WTC11 (cell line): ENCODE measurements at regions not wholly inside any gene's neighbourhood (a gene's known extent, or its start where the extent isn't known, plus 50 kb on each side); places are given as distances from the start of the nearest gene placed in this dataset.

Source experiments
- ATAC-seq: fragments of 200-7000 bp; cut with Tn5 transposase; 2 replicates; pipeline ENCODE4 v1.10.0; 2021; ENCODE audit warnings: mild to moderate bottlenecking, moderate library complexity
- CTCF ChIA-PET: fragments of 300-600 bp; sonication (Branson Sonifier 250); formaldehyde crosslinking; loops from one replicate; lab custom pipeline; 2021; ENCODE audit warnings: antibody characterized with exemption; lab: Charles Lee
- POLR2A ChIA-PET: fragments of 350-600 bp; sonication (Branson Sonifier 250); formaldehyde crosslinking; loops from one replicate; lab custom pipeline; 2021; ENCODE audit warnings: antibody characterized with exemption; lab: Charles Lee
- DNase-seq: peaks from one replicate; pipeline ENCODE4 v3.0.0; 2021; ENCODE audit warnings: low spot score
- H3K27ac Mint-ChIP-seq: 2 replicates; pipeline ENCODE4 v1.8.0; 2021; ENCODE audit warnings: mixed read lengths
- H3K27me3 Mint-ChIP-seq: 2 replicates; pipeline ENCODE4 v1.8.0; 2021; ENCODE audit warnings: low read depth, mild to moderate bottlenecking, moderate library complexity, mixed read lengths
- H3K36me3 Mint-ChIP-seq: 2 replicates; pipeline ENCODE4 v1.8.0; 2021; ENCODE audit warnings: mixed read lengths
- H3K4me1 Mint-ChIP-seq: 2 replicates; pipeline ENCODE4 v1.8.0; 2022; ENCODE audit warnings: mixed read lengths
- H3K4me3 Mint-ChIP-seq: 2 replicates; pipeline ENCODE4 v1.8.0; 2021; ENCODE audit warnings: mild to moderate bottlenecking, moderate library complexity, mixed read lengths
- H3K9me3 Mint-ChIP-seq: 2 replicates; pipeline ENCODE4 v1.8.0; 2021; ENCODE audit warnings: mixed read lengths
- AR ChIP-seq: fragments of 250-450 bp; sonication (Bioruptor Pico); IDR thresholded peaks from 2 replicates; pipeline ENCODE4 v1.9.0; 2021; ENCODE audit warnings: mild to moderate bottlenecking
- ATF1 ChIP-seq: sonication (generic); formaldehyde crosslinking; IDR thresholded peaks from 2 replicates; pipeline ENCODE4 v1.8.1; 2023; ENCODE audit warnings: mild to moderate bottlenecking, moderate library complexity, missing genetic modification reagents
- ATF6 ChIP-seq: sonication (generic); formaldehyde crosslinking; IDR thresholded peaks from 2 replicates; pipeline ENCODE4 v1.8.1; 2023; ENCODE audit warnings: mild to moderate bottlenecking, missing genetic modification reagents
- CDX4 ChIP-seq: fragments of 250-450 bp; sonication (Bioruptor Pico); IDR thresholded peaks from 2 replicates; pipeline ENCODE4 v1.9.0; 2021; ENCODE audit warnings: moderate library complexity, mild to moderate bottlenecking, inconsistent platforms, borderline replicate concordance
- CTCF ChIP-seq: fragments of 200-600 bp; IDR thresholded peaks from 2 replicates; pipeline ENCODE4 v1.8.0; 2022; ENCODE audit warnings: antibody characterized with exemption
- E2F1 ChIP-seq: sonication (generic); formaldehyde crosslinking; IDR thresholded peaks from 2 replicates; pipeline ENCODE4 v1.8.0; 2022; ENCODE audit warnings: mild to moderate bottlenecking, missing genetic modification reagents
- FOXJ3 ChIP-seq: sonication (generic); formaldehyde crosslinking; IDR thresholded peaks from 2 replicates; pipeline ENCODE4 v1.9.0; 2021; ENCODE audit warnings: missing genetic modification reagents, mild to moderate bottlenecking, borderline replicate concordance
- IRF2 ChIP-seq: sonication (generic); formaldehyde crosslinking; IDR thresholded peaks from 2 replicates; pipeline ENCODE4 v1.8.0; 2022; ENCODE audit warnings: low read depth, missing genetic modification reagents, borderline replicate concordance
- JUN ChIP-seq: sonication (generic); formaldehyde crosslinking; IDR thresholded peaks from 2 replicates; pipeline ENCODE4 v1.8.0; 2023; ENCODE audit warnings: mild to moderate bottlenecking, missing genetic modification reagents
- MAX ChIP-seq: sonication (generic); formaldehyde crosslinking; IDR thresholded peaks from 2 replicates; pipeline ENCODE4 v1.8.0; 2022; ENCODE audit warnings: mild to moderate bottlenecking, missing genetic modification reagents
- MXD4 ChIP-seq: fragments of 250-450 bp; sonication (Bioruptor Pico); IDR thresholded peaks from 2 replicates; pipeline ENCODE4 v1.8.0; 2021; ENCODE audit warnings: mild to moderate bottlenecking, moderate library complexity, borderline replicate concordance
- MYBL2 ChIP-seq: sonication (generic); formaldehyde crosslinking; IDR thresholded peaks from 2 replicates; pipeline ENCODE4 v1.8.1; 2023; ENCODE audit warnings: mild to moderate bottlenecking, moderate library complexity, missing genetic modification reagents
- SMAD4 ChIP-seq: sonication (generic); formaldehyde crosslinking; IDR thresholded peaks from 2 replicates; pipeline ENCODE4 v1.8.0; 2022; ENCODE audit warnings: mild to moderate bottlenecking, missing genetic modification reagents
- STAT6 ChIP-seq: sonication (generic); formaldehyde crosslinking; conservative IDR thresholded peaks from 2 replicates; pipeline ENCODE4 v1.8.1; 2023; ENCODE audit warnings: mild to moderate bottlenecking, low read depth, missing genetic modification reagents, moderate library complexity
- ZNF281 ChIP-seq: sonication (generic); formaldehyde crosslinking; IDR thresholded peaks from 2 replicates; pipeline ENCODE4 v1.8.0; 2023; ENCODE audit warnings: mild to moderate bottlenecking, missing genetic modification reagents
- ZNF416 ChIP-seq: fragments of 250-450 bp; sonication (Bioruptor Pico); IDR thresholded peaks from 2 replicates; pipeline ENCODE4 v1.9.0; 2021; ENCODE audit warnings: mild to moderate bottlenecking, inconsistent platforms

- TF ChIP-seq MAX (CRISPR knock-in tag) (no peak), FOXJ3 (no peak), CDX4 (CRISPR knock-in tag) (no peak), ATF1 (CRISPR knock-in tag) (no peak), ZNF281 (CRISPR knock-in tag) (no peak)
These were observed 343.2 kb upstream of the CAMK1G start (continued) for GRCh38 chr1:209240351-209240750.

GRCh38 chr1:209241487-209241886, 342.0 kb upstream of the CAMK1G start:
- DNase-seq (no peak), ATAC-seq (no peak)
- Mint-ChIP-seq H3K36me3 (no peaks in the 10 kb centered on the region; the same call in 1 of the 2 replicates), H3K4me1 (peaks cover 7% of the 10 kb centered on the region), H3K27ac (no peak overlapping the region), H3K9me3 (peaks cover 10% of the 10 kb centered on the region; the same call in 1 of the 2 replicates), H3K27me3 (no peaks in the 10 kb centered on the region), H3K4me3 (no peak overlapping the region)
- POLR2A ChIA-PET = no interaction called here
- CTCF ChIA-PET = interaction anchor here (1.2 kb wide), 1 partner anchor 328 kb away, joined by 3 read pairs; no protein-coding TSS in a partner anchor
- TF ChIP-seq JUN (CRISPR knock-in tag) (no peak), E2F1 (no peak), AR (CRISPR knock-in tag) (no peak), MXD4 (CRISPR knock-in tag) (no peak)

- Mint-ChIP-seq H3K27ac (peak overlapping the region; percentile 81), H3K36me3 (no peaks in the 10 kb centered on the region), H3K4me1 (peaks cover 41% of the 10 kb centered on the region), H3K9me3 (no peaks in the 10 kb centered on the region), H3K4me3 (no peak overlapping the region), H3K27me3 (no peaks in the 10 kb centered on the region)
- DNase-seq = peak; percentile 62
- ChIA-PET POLR2A (no interaction called here), CTCF (interaction anchor here (0.6 to 3.5 kb wide), 53 partner anchors 9 to 1227 kb away, joined by 3 to 45 read pairs (median 4); partner anchors contain the start of gene PLXNA2)
- peak; percentile 88 for ATAC-seq
- TF ChIP-seq MXD4 (CRISPR knock-in tag) = no peak
- no peak for TF ChIP-seq ZNF416 (CRISPR knock-in tag)
- TF ChIP-seq IRF2 (CRISPR knock-in tag) = no peak
- TF ChIP-seq ATF6 (CRISPR knock-in tag) = no peak
- peak; percentile 86 for TF ChIP-seq CTCF
- no peak for TF ChIP-seq SMAD4 (CRISPR knock-in tag)
- TF ChIP-seq MYBL2 (CRISPR knock-in tag) = no peak
- TF ChIP-seq STAT6 (CRISPR knock-in tag) = no peak
- TF ChIP-seq MAX (CRISPR knock-in tag) = 0 out of 2 replicates have a peak, but pooled peaks have one; percentile 37
These were observed 334.8 kb upstream of the CAMK1G start for GRCh38 chr1:209248649-209249279.
